Fibroblast of the conjunctiva (primary cell): ENCODE measurements at regions not wholly inside any gene's neighbourhood (a gene's known extent, or its start where the extent isn't known, plus 50 kb on each side); places are given as distances from the start of the nearest gene placed in this dataset.

Experiments
- DNase-seq: peaks from one replicate; pipeline ENCODE4 v3.0.0-alpha.2; 2010; ENCODE audit warnings: low read depth

DNA sequence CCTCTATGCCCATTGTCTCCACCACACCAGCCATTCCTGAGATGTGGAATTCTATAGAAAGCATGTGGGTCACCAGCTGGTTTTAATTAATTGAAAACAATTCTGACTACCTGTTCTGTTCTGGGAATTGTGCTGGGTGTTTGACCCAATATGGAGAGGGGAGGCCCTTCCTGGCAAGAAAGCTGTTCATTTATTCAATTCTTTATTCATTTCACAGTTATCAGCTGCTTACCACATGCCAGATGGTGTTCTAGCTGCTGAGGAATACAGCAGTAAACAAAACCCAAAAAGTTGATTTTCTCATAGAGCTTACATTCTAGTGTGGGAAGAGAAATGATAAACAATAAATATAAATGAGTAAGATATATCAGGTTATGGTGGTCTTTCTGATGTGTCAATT, 296.1 kb upstream of the RASGRP1 start:
- DNase-seq, result no peak

DNA sequence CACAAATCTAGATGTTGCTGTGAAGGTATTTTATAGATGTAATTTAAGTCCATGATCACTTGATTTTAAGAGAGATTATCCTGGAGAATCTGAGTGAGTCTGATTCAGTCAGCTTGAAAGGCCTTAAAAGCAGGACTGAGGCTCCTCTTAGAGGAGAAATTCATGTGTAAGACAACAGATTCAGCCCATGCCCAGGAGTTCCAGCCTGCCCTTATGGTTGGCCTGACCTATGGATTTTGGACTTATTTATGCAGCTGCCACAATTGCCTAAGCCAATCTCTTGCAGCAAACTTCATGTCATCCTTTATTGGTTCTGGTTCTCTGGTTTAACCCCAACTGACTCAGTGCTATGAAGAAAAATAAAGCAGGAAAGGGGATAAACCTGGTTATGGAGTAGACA, 296.5 kb upstream of the RASGRP1 start:
- no peak for DNase-seq

GRCh38 chr15:38862099-38862498, 297.5 kb upstream of the RASGRP1 start:
- no peak for DNase-seq

DNA sequence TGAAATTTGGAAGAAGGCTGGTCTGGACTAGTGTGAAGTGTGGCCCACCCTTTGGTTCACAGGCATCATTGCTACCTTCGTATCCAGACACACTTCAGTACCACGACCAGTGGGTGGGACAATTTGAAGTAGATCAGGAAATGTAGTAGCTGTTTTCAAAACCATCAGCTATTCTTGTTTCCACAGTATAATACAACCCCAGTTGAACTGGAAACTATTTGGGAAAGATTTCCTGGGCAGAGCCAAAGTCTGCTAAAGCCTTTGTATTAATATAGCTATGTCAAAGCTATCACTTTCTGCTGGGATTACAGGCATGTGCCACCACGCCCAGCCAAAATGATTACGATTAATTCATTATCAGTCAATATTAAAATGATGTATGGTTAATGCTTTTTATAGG, 298.8 kb upstream of the RASGRP1 start:
- no peak for DNase-seq

DNA sequence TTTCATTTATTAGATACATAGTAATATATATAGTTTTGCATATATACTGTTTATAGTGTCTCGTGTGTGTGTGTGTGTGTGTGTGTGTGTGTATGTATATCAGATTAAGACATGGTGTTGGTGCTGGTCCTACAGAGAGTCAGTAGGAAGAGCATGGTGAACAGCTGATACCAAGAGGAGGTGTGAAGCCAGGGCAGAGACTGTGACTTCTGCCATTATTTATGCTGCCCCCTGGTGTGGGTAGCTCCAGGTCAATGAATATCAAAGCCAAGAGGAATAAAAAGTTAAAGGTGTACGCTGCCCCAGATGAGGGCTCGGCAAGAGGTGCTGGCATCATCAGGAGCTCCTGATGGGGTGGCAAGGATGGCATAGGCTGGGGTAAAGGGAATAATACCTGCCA, 299.5 kb upstream of the RASGRP1 start:
- no peak for DNase-seq

DNA sequence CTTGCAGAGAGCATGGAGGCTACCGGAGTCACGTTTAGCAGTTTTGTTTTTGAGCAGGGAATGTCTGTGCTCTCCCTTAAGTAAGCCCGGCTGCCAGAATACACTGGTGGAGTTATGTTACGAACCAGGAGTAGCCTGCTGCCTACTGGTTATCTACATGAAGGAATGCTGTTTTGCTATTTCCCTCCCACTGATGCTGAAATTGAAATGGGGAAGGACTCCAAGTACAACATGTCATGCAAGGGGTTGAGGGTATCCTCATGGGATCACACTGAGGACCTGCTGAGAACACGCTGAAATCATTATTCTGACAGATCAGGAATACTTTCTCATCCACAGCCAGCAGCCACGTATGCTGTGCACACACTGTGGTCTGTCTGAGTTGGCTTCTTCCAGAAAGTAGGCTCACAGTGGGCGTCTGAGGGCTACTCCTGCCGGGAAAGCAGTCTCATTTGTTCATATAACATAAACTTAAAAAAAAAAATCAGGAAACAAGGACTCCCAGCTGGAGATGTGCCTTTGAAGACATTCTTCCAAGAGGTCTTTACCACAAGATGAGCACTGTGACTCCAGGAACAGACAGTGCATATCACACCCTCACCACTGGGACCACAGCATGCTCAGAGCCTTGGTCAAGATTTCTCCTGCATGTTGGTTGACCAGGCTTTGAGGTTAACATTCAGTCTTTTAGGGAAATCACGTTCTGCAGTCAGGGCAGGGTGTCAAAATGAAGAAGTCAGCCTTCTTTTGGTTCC, 300.4 kb upstream of the RASGRP1 start:
- peak; percentile 95 for DNase-seq

GRCh38 chr15:38867556-38867955, 302.9 kb upstream of the RASGRP1 start:
- no peak for DNase-seq

GRCh38 chr15:38868326-38869114, 303.9 kb upstream of the RASGRP1 start:
- DNase-seq, result peak; percentile 90

- no peak for DNase-seq
Observed at GRCh38 chr15:38871638-38872037, 307.0 kb upstream of the RASGRP1 start.

- DNase-seq, result no peak
Observed at GRCh38 chr15:38872732-38873131, 308.1 kb upstream of the RASGRP1 start.

- no peak for DNase-seq
Observed at GRCh38 chr15:38873158-38873557, 308.5 kb upstream of the RASGRP1 start.

- no peak for DNase-seq
Observed at GRCh38 chr15:38874464-38874863, 309.9 kb upstream of the RASGRP1 start.

- no peak for DNase-seq
Observed at GRCh38 chr15:38876211-38876610, 311.6 kb upstream of the RASGRP1 start.

DNA sequence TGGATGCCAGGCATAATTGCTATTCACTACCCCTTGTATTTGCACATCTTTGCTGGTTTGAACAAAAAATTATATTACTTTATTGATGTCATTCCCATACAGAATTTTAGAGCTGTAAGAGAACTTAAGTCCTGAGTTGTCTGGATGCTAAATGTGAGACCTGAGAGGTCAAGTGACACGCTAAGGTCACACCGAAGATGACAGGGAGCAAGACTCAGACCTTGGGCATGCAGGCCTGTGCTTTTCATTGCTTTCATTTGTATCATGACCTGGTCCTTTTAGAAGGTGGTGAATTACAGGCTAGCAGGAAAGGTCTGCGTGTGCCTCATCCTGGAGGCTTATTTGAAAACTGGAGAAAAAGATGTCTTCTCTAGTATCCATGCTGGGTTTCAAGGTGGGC, 312.0 kb upstream of the RASGRP1 start:
- no peak for DNase-seq

DNA sequence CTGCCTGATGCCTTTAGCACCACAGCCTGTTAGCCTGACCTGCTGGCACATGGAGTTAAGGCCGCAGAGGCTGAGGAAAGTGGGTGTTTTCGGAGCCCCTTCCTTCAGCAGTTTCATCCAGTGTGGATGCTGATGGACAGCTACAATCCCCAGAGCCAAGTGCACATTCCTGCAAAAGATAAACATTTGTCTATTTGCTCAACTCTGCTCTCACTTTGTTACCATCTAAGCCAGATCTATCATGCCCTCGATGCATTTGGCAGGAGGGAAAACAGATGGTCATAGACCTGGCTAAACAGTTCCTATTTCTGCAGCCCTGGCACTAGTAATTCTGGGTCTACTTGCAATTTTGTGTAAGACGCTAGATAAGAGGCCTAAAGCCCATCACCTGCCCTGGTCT, 312.9 kb upstream of the RASGRP1 start:
- DNase-seq, result no peak

GRCh38 chr15:38878026-38878425, 313.4 kb upstream of the RASGRP1 start:
- no peak for DNase-seq

DNA sequence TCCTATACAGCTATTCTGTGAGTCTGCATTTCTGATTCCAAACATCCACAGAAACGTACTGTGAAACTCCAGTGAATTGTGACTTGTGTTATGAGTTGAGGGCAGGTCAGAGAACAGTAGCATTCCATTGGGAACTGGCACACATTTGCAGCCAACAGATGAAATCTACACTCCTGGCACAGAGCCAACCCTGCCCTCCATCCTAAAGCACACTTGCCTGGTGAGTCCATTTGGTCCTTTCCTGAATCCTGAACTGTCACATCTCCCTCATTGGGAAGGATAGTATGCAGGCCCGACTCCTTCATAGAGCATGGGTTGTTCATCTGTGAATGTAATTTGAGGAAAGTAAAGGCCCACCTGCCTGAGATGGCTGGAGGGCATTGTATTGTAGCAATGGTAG, 314.3 kb upstream of the RASGRP1 start:
- DNase-seq, result no peak

DNA sequence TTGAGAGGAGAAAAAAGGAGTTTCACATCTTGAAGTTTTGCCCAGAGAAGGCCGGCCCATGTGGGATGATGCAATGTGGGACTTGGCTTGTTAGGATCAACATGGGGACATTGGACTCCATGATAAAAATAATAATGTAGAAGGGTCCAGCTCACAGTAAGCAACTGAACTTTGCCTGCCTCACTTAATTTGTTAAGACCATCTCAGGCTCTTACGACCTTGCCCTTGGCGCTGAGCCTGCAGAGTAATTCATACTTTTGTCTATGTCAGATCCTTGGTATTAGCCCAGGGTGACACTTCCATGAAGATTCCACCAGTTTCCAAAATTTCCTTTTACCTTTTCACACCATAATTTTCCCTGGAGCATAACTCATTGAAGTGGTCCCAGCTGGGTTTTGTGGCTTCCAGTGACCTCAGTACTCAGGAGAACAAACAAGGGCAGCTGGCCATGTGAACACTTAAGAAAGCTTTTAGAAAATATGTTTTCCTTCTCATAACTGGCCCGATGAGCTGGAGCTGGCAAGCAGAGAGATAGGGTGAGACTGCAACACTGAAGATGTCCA, 315.4 kb upstream of the RASGRP1 start:
- no peak for DNase-seq

DNA sequence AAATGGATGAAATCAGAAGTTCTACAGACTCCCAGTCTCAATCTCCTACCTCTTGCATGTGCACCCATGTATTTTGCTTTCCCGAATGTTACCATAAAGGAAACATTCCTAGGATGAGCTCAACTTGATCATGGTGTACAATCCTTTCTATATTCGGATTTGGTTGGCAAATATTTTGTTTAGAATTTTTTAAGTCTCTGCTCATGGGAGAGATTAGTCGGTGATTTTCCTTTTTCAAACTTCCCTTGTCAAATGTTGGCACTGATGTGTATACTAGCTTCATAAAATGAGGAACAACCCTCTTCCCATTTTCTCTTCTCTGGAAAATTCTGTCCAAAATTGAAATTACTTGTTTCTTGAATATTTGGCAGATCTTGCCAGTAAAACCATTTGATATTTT, 317.6 kb upstream of the RASGRP1 start:
- DNase-seq, result no peak

DNA sequence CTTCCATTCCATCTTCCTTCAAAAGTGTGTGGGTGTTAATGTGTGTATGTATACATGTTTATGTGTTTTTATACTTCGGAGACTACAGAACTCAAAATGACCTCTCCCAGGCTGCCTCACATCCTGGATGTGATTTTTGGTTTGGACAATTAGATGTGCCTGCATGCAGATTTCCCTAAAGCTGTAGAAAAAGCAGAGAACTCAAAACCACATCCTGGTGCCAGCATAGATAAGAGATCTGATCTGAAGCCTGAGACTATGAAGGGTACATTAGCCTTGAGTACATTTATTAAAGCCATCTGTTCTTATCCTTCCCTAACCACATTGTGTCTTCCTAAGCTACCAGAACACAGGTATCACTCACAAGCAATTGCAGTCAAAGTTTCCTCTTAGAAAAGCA, 319.4 kb upstream of the RASGRP1 start:
- DNase-seq, result no peak

DNA sequence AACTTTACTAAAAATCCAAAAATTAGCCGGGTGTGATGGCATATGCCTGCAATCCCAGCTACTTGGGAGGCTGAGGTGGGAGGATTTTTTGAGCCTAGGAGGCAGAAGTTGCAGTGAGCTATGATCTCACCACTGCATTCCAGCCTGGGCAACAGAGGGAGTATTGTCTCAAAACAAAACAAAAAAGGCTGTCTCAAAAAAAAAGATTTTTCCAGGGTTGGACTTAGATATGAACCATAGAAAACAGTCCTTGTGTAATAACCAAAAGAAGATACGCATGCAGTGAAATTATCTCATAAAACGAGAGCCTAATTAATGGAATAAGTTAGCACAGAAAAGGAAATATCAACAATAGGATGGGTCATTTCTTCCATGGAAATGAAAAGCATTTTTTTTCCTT, 320.4 kb upstream of the RASGRP1 start:
- no peak for DNase-seq

DNA sequence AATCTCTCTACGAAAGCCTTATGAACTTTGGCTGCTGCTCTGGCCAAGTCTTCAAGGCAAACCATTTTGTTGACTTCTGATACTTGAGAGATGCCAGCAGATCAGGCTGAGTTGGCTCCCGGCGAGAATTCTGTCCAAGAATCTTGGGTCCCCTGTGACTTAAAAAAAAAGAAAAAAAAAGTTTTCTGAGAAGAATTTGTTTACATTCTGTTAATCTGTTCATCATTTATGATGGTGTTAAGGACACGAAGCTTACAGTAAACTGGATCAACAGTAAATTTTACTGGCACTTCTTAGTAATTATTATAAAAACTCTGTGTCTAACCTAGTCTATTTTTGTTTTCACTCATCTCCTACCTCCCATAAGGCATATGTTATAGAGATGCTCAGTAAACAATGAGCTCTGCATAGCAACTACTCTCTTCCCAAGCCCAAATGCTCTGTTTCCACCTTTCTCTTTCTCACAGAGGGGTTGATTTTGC, 320.9 kb upstream of the RASGRP1 start:
- DNase-seq, result peak; percentile 70
